Calu3 (cell line): ENCODE measurements at regions not wholly inside any gene's neighbourhood (a gene's known extent, or its start where the extent isn't known, plus 50 kb on each side); places are given as distances from the start of the nearest gene placed in this dataset.

Experiments used
- BruUV-seq: library from RNA; stranded (reverse); fragments of 400-500 nt; replicated peaks from 2 replicates; lab custom pipeline; 2021; lab: Mats Ljungman, UMichigan
- CTCF ChIA-PET: fragments of 300-600 bp; sonication (Branson Sonifier 250); formaldehyde crosslinking; loops from one replicate; lab custom pipeline; 2022; ENCODE audit warnings: antibody characterized with exemption; lab: Charles Lee
- DNase-seq: peaks from one replicate; pipeline ENCODE4 v3.0.0; 2022
- H3K27ac Mint-ChIP-seq: one replicate; pipeline ENCODE4 v1.8.0; 2022; ENCODE audit warnings: mixed read lengths; ENCODE audit not compliant: unreplicated experiment
- H3K27me3 Mint-ChIP-seq: one replicate; pipeline ENCODE4 v1.8.0; 2022; ENCODE audit warnings: mixed read lengths; ENCODE audit not compliant: unreplicated experiment
- H3K36me3 Mint-ChIP-seq: one replicate; pipeline ENCODE4 v1.8.0; 2022; ENCODE audit warnings: mild to moderate bottlenecking, moderate library complexity, mixed read lengths; ENCODE audit not compliant: insufficient read depth, unreplicated experiment
- H3K4me1 Mint-ChIP-seq: one replicate; pipeline ENCODE4 v1.8.0; 2022; ENCODE audit warnings: mild to moderate bottlenecking, low read depth, mixed read lengths; ENCODE audit not compliant: unreplicated experiment
- H3K4me3 Mint-ChIP-seq: one replicate; pipeline ENCODE4 v1.8.0; 2022; ENCODE audit warnings: mild to moderate bottlenecking, low read depth, moderate library complexity, mixed read lengths; ENCODE audit not compliant: unreplicated experiment
- H3K9me3 Mint-ChIP-seq: one replicate; pipeline ENCODE4 v1.8.0; 2022; ENCODE audit warnings: low read depth, mixed read lengths; ENCODE audit not compliant: unreplicated experiment
- CTCF ChIP-seq: fragments of 200-600 bp; IDR thresholded peaks from one replicate; pipeline ENCODE4 v1.8.0; 2022; ENCODE audit warnings: antibody characterized with exemption; ENCODE audit not compliant: unreplicated experiment
- intact Hi-C: fragments of 100-400 bp; cut with micrococcal nuclease; formaldehyde crosslinking; loops from one replicate; pipeline ENCODE4 v1.10.0; 2022; ENCODE audit not compliant: unreplicated experiment

GRCh38 chr5:10124287-10124686 lies 125.4 kb downstream of the ATPSCKMT start:
- no peak overlapping the region for H3K27ac Mint-ChIP-seq
- no peaks in the 10 kb centered on the region for H3K36me3 Mint-ChIP-seq
- intact Hi-C loops: no loop called here
- CTCF ChIA-PET: no interaction called here
- H3K27me3 Mint-ChIP-seq: no peaks in the 10 kb centered on the region
- no TSS peak for BruUV-seq
- H3K9me3 Mint-ChIP-seq: peaks cover 2% of the 10 kb centered on the region
- TF ChIP-seq CTCF: no peak
- no peaks in the 10 kb centered on the region for H3K4me1 Mint-ChIP-seq
- no peak for DNase-seq
- no peak overlapping the region for H3K4me3 Mint-ChIP-seq

GRCh38 chr5:10123254-10123989 lies 126.3 kb downstream of the ATPSCKMT start:
- H3K4me3 Mint-ChIP-seq: no peak overlapping the region
- peaks cover 3% of the 10 kb centered on the region for H3K27me3 Mint-ChIP-seq
- no peak overlapping the region for H3K27ac Mint-ChIP-seq
- no peaks in the 10 kb centered on the region for H3K36me3 Mint-ChIP-seq
- DNase-seq: no peak
- H3K4me1 Mint-ChIP-seq: no peaks in the 10 kb centered on the region
- BruUV-seq: no TSS peak
- H3K9me3 Mint-ChIP-seq: peaks cover 2% of the 10 kb centered on the region
- no peak for TF ChIP-seq CTCF
- intact Hi-C loops: no loop called here
- CTCF ChIA-PET: no interaction called here

GRCh38 chr5:10122076-10122726 lies 127.5 kb downstream of the ATPSCKMT start:
- CTCF ChIA-PET: no interaction called here
- intact Hi-C loops: no loop called here
- Mint-ChIP-seq H3K4me3 (no peak overlapping the region), H3K4me1 (no peaks in the 10 kb centered on the region), H3K36me3 (no peaks in the 10 kb centered on the region), H3K9me3 (peaks cover 2% of the 10 kb centered on the region), H3K27me3 (peaks cover 13% of the 10 kb centered on the region), H3K27ac (no peak overlapping the region)
- no TSS peak for BruUV-seq
- TF ChIP-seq CTCF: no peak
- no peak for DNase-seq

GRCh38 chr5:10120934-10121333 lies 128.8 kb downstream of the ATPSCKMT start:
- no peak for DNase-seq
- TF ChIP-seq CTCF: no peak
- BruUV-seq: no TSS peak
- no peaks in the 10 kb centered on the region for H3K4me1 Mint-ChIP-seq
- peaks cover 16% of the 10 kb centered on the region for H3K27me3 Mint-ChIP-seq
- intact Hi-C loops: no loop called here
- H3K36me3 Mint-ChIP-seq: no peaks in the 10 kb centered on the region
- no peak overlapping the region for H3K27ac Mint-ChIP-seq
- CTCF ChIA-PET: no interaction called here
- H3K4me3 Mint-ChIP-seq: no peak overlapping the region
- peaks cover 2% of the 10 kb centered on the region for H3K9me3 Mint-ChIP-seq
